ENCODE measurements at regions not wholly inside any gene's neighbourhood (a gene's known extent, or its start where the extent isn't known, plus 50 kb on each side); places are given as distances from the start of the nearest gene placed in this dataset.

- no peak for TF ChIP-seq CSRNP1 (CRISPR knock-in tag; IDR thresholded peaks at IDR 0.05)
- TF ChIP-seq HDAC6 (IDR thresholded peaks at IDR 0.05; ENCODE audit: low read depth, low read length) = no peak
- TF ChIP-seq MLXIP (CRISPR knock-in tag; IDR thresholded peaks at IDR 0.05; ENCODE audit: borderline replicate concordance) = no peak
- TF ChIP-seq ZNF343 (CRISPR knock-in tag; IDR thresholded peaks at IDR 0.05) = 0 out of 2 replicates have a peak, but pooled peaks have one; percentile 39
- no peak for TF ChIP-seq KDM3A (CRISPR knock-in tag; IDR thresholded peaks at IDR 0.05; ENCODE audit: low read depth)
- TF ChIP-seq ZNF317 (CRISPR knock-in tag; IDR thresholded peaks at IDR 0.05) = no peak
- no peak for TF ChIP-seq ONECUT2 (CRISPR knock-in tag; IDR thresholded peaks at IDR 0.05)
- no peak for TF ChIP-seq ZBTB3 (CRISPR knock-in tag; IDR thresholded peaks at IDR 0.05; ENCODE audit: borderline replicate concordance, low read depth)
- no peak for TF ChIP-seq THRA (CRISPR knock-in tag; IDR thresholded peaks at IDR 0.05; ENCODE audit: borderline replicate concordance)
- no peak for TF ChIP-seq HNF1B (CRISPR knock-in tag; IDR thresholded peaks at IDR 0.05)
- TF ChIP-seq IKZF4 (CRISPR knock-in tag; IDR thresholded peaks at IDR 0.05; ENCODE audit: borderline replicate concordance, low read depth, not compliant biosample characterization) = no peak
- no peak for TF ChIP-seq SALL2 (CRISPR knock-in tag; IDR thresholded peaks at IDR 0.05)
- TF ChIP-seq YEATS2 (CRISPR knock-in tag; IDR thresholded peaks at IDR 0.05; ENCODE audit: borderline replicate concordance) = no peak
- TF ChIP-seq NR2F2 (IDR thresholded peaks at IDR 0.05; ENCODE audit: borderline replicate concordance, low read depth) = no peak
- TF ChIP-seq NR2F6 (IDR thresholded peaks at IDR 0.05) = no peak
- 0 out of 2 replicates have a peak, but pooled peaks have one; percentile 21 for TF ChIP-seq NR2F6 (CRISPR knock-in tag; IDR thresholded peaks at IDR 0.05)
- TF ChIP-seq RARA (CRISPR knock-in tag; IDR thresholded peaks at IDR 0.05) = no peak
- no peak for TF ChIP-seq NFATC3 (CRISPR knock-in tag; IDR thresholded peaks at IDR 0.05)
- TF ChIP-seq TP53 (CRISPR knock-in tag; conservative IDR thresholded peaks at IDR 0.05) = no peak
- TF ChIP-seq BRF2 (CRISPR knock-in tag; IDR thresholded peaks at IDR 0.05) = no peak
- no peak for TF ChIP-seq REL (CRISPR knock-in tag; conservative IDR thresholded peaks at IDR 0.05)
- no peak for TF ChIP-seq ZNF607 (CRISPR knock-in tag; IDR thresholded peaks at IDR 0.05; ENCODE audit: borderline replicate concordance)
These were observed 82.7 kb upstream of the TOP1 start (continued) for GRCh38 chr20:40945754-40946450.
